ENCODE measurements at regions not wholly inside any gene's neighbourhood (a gene's known extent, or its start where the extent isn't known, plus 50 kb on each side); places are given as distances from the start of the nearest gene placed in this dataset.

GRCh38 chr6:79330704-79331103 lies 96.2 kb upstream of the HMGN3 start:
- Mint-ChIP-seq H3K4me1 (peaks cover 13% of the 10 kb centered on the region), H3K27ac (no peak overlapping the region), H3K4me3 (no peak overlapping the region), H3K36me3 (no peaks in the 10 kb centered on the region), H3K27me3 (peaks cover 8% of the 10 kb centered on the region), H3K9me3 (ENCODE audit: low read depth) (no peaks in the 10 kb centered on the region)
- DNase-seq (no peak), ATAC-seq (no peak)
- CTCF ChIA-PET, result no interaction called here

GRCh38 chr6:79313254-79313653 lies 78.8 kb upstream of the HMGN3 start:
- Mint-ChIP-seq H3K4me3 (no peak overlapping the region), H3K36me3 (no peaks in the 10 kb centered on the region), H3K4me1 (no peaks in the 10 kb centered on the region), H3K27me3 (peaks cover 10% of the 10 kb centered on the region), H3K27ac (no peak overlapping the region), H3K9me3 (ENCODE audit: low read depth) (no peaks in the 10 kb centered on the region)
- DNase-seq (no peak), ATAC-seq (no peak)
- CTCF ChIA-PET, result no interaction called here

- no peak overlapping the region for H3K27ac Mint-ChIP-seq
- no peak for ATAC-seq
- CTCF ChIA-PET, result no interaction called here
- H3K9me3 Mint-ChIP-seq (ENCODE audit: low read depth), result no peaks in the 10 kb centered on the region
- no peaks in the 10 kb centered on the region for H3K27me3 Mint-ChIP-seq
- no peaks in the 10 kb centered on the region for H3K4me1 Mint-ChIP-seq
- no peak for DNase-seq
- H3K4me3 Mint-ChIP-seq, result no peak overlapping the region
- H3K36me3 Mint-ChIP-seq, result no peaks in the 10 kb centered on the region
Observed at GRCh38 chr6:79307321-79308036, 73.0 kb upstream of the HMGN3 start.

DNA sequence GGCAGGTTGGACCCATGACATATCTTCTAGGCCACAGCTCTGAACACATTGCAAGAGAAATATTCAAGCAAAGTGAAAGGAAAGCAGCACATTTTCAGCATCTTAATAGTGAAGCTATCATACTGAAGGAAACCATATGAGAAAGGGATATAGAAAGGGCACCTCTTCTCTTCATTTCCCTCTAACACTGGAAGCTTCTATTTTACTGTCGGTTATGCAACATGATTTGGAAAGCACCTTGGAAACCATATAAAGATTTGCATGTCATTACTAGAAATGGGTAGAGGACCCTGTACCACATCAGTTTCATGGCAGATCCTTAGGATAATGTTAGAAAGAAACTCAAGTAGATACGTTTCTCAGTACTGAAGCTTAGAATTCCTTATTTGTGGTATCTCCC lies 70.5 kb upstream of the HMGN3 start:
- no peak for DNase-seq
- Mint-ChIP-seq H3K36me3 (no peaks in the 10 kb centered on the region), H3K4me3 (no peak overlapping the region), H3K9me3 (ENCODE audit: low read depth) (no peaks in the 10 kb centered on the region), H3K27me3 (no peaks in the 10 kb centered on the region), H3K4me1 (no peaks in the 10 kb centered on the region), H3K27ac (no peak overlapping the region)
- CTCF ChIA-PET, result no interaction called here
- no peak for ATAC-seq

GRCh38 chr6:79302341-79302740 lies 67.9 kb upstream of the HMGN3 start:
- no peaks in the 10 kb centered on the region for H3K36me3 Mint-ChIP-seq
- H3K27ac Mint-ChIP-seq, result no peak overlapping the region
- H3K4me1 Mint-ChIP-seq, result no peaks in the 10 kb centered on the region
- DNase-seq (no peak), ATAC-seq (no peak)
- H3K4me3 Mint-ChIP-seq, result no peak overlapping the region
- CTCF ChIA-PET, result no interaction called here
- H3K9me3 Mint-ChIP-seq (ENCODE audit: low read depth), result no peaks in the 10 kb centered on the region
- H3K27me3 Mint-ChIP-seq, result no peaks in the 10 kb centered on the region

GRCh38 chr6:79301290-79301689 lies 66.8 kb upstream of the HMGN3 start:
- no peaks in the 10 kb centered on the region for H3K27me3 Mint-ChIP-seq
- CTCF ChIA-PET, result no interaction called here
- H3K36me3 Mint-ChIP-seq, result no peaks in the 10 kb centered on the region
- DNase-seq (no peak), ATAC-seq (no peak)
- no peaks in the 10 kb centered on the region for H3K9me3 Mint-ChIP-seq (ENCODE audit: low read depth)
- no peak overlapping the region for H3K27ac Mint-ChIP-seq
- no peaks in the 10 kb centered on the region for H3K4me1 Mint-ChIP-seq
- H3K4me3 Mint-ChIP-seq, result no peak overlapping the region

GRCh38 chr6:79296211-79296610 lies 61.7 kb upstream of the HMGN3 start:
- Mint-ChIP-seq H3K4me3 (no peak overlapping the region), H3K27me3 (no peaks in the 10 kb centered on the region), H3K9me3 (ENCODE audit: low read depth) (no peaks in the 10 kb centered on the region), H3K36me3 (no peaks in the 10 kb centered on the region), H3K27ac (no peak overlapping the region), H3K4me1 (no peaks in the 10 kb centered on the region)
- CTCF ChIA-PET, result no interaction called here
- no peak for ATAC-seq
- no peak for DNase-seq

Measured in activated CD8-positive, alpha-beta memory T cell treated with anti-CD3 and anti-CD28 coated beads, Interleukin-2, amount 10 ng/mL, durations not matched to agents 7 days and 5 days (primary cell).